ENCODE measurements at regions not wholly inside any gene's neighbourhood (a gene's known extent, or its start where the extent isn't known, plus 50 kb on each side); places are given as distances from the start of the nearest gene placed in this dataset.

DNA sequence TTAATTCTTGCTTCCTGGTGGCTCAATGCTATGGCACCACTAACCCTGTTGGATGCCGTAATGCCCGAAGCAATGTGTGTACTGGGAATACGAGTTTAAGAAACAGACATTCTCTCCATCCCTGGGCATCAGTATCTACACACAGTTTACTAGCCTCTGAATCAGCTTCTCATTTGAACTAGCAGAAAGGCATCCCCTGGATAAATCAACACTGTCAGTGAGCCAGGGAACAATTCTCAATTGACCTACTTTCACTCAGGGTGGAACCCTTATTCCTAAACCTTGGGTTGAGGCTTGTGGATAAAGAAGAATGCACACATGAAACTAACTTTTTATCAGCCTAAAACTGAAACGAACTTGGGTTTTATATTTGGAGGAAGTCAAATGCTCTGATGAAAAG lies 331.0 kb downstream of the GADD45G start:
- peaks cover 0 to 8% (median 2%) of the 10 kb centered on the region in 4 donors for H3K4me1 ChIP-seq
- H3K27ac ChIP-seq = peak overlapping the region in 2 of 4 donors; percentile 12 to 30
- TF ChIP-seq, protein P1, sequence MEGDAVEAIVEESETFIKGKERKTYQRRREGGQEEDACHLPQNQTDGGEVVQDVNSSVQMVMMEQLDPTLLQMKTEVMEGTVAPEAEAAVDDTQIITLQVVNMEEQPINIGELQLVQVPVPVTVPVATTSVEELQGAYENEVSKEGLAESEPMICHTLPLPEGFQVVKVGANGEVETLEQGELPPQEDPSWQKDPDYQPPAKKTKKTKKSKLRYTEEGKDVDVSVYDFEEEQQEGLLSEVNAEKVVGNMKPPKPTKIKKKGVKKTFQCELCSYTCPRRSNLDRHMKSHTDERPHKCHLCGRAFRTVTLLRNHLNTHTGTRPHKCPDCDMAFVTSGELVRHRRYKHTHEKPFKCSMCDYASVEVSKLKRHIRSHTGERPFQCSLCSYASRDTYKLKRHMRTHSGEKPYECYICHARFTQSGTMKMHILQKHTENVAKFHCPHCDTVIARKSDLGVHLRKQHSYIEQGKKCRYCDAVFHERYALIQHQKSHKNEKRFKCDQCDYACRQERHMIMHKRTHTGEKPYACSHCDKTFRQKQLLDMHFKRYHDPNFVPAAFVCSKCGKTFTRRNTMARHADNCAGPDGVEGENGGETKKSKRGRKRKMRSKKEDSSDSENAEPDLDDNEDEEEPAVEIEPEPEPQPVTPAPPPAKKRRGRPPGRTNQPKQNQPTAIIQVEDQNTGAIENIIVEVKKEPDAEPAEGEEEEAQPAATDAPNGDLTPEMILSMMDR (IDR thresholded peaks at IDR 0.05) = no peak
- TF ChIP-seq POLR2A (IDR thresholded peaks at IDR 0.05) (no peak), EP300 (IDR thresholded peaks at IDR 0.05; ENCODE audit: low read depth) (no peak), POLR2AphosphoS5 (IDR thresholded peaks at IDR 0.05) (no peak)
- H3K27me3 ChIP-seq = no peaks in the 10 kb centered on the region
- no peak overlapping the region for H3K4me3 ChIP-seq
- no peaks in the 10 kb centered on the region for H3K9me3 ChIP-seq
- 48 to 60% methylated on average over 2 to 4 of the region's 4 CpGs for WGBS, 2 donors (ENCODE audit: low coverage in 1 of 2)
- H3K36me3 ChIP-seq = no peaks in the 10 kb centered on the region
- intact Hi-C loops (cut with DNase I; ENCODE audit: low total_unique reads) (no loop called here), in situ Hi-C loops (cut with MboI; ENCODE audit: low pct_ligation_motif_present in 1 of 4, low pct_unique_long_range_greater_than_20kb in 1 of 4, low sequenced_read_pairs in 3 of 4) (no loop called here)
- DNase-seq = no peak

DNA sequence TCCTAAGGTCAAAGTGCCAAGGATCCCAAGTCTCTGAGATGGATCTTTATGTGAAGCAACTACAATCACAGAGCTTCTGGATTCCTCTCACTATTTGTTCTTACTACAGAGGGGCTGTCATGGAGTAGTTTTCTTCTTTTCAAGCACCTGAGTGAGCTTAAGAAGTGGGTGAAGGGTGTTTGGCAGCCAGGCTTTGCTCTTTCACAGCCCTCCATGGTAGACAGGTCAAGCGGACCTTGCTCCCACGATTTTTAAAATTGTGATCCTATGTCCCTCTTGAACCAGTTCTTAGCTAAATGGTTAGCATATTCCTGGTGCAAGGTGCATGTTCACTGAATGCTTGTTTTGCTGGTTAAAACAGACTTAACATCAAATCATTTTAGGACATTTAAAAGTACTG lies 332.2 kb downstream of the GADD45G start:
- H3K9me3 ChIP-seq = no peaks in the 10 kb centered on the region
- intact Hi-C loops (cut with DNase I; ENCODE audit: low total_unique reads) (no loop called here), in situ Hi-C loops (cut with MboI; ENCODE audit: low pct_ligation_motif_present in 1 of 4, low pct_unique_long_range_greater_than_20kb in 1 of 4, low sequenced_read_pairs in 3 of 4) (no loop called here)
- no peaks in the 10 kb centered on the region for H3K36me3 ChIP-seq
- no peak for DNase-seq
- WGBS, 2 donors (ENCODE audit: low coverage in 1 of 2) = 90% methylated on average over 2 of the region's 2 CpGs
- H3K27ac ChIP-seq = no peak overlapping the region
- no peaks in the 10 kb centered on the region for H3K27me3 ChIP-seq
- no peak overlapping the region for H3K4me3 ChIP-seq
- H3K4me1 ChIP-seq = peaks cover 0 to 12% (median 5%) of the 10 kb centered on the region in 4 donors
- TF ChIP-seq, protein P1 (IDR thresholded peaks at IDR 0.05) = no peak
- TF ChIP-seq POLR2A (IDR thresholded peaks at IDR 0.05) (no peak), POLR2AphosphoS5 (IDR thresholded peaks at IDR 0.05) (no peak), EP300 (IDR thresholded peaks at IDR 0.05; ENCODE audit: low read depth) (no peak)

DNA sequence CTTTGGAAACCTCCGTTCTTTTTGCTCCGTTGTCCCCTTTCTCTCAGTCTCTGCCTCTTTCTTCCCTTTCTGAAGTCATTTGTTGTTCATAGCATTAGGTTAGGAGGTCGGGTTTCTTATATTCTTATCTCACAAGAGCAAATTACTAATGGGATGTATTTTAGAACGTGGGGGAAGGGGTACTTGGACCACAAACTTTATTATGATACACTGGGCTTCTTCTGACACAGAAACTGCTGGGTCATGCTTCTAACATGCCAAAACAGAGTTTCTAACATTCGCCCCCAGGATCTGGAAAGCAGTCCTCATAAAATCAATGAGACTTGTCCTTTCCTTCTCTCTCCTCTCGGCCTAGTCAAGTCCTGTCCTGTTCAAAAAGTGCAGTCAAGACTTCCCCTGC lies 334.4 kb downstream of the GADD45G start:
- no peak for DNase-seq
- 75% methylated on average over 6 of the region's 6 CpGs; no CpG with 5 or more reads in 1 of the 2 donors for WGBS, 2 donors (ENCODE audit: low coverage in 1 of 2)
- TF ChIP-seq EP300 (IDR thresholded peaks at IDR 0.05; ENCODE audit: low read depth) (no peak), POLR2AphosphoS5 (IDR thresholded peaks at IDR 0.05) (no peak), POLR2A (IDR thresholded peaks at IDR 0.05) (no peak)
- TF ChIP-seq, protein P1 (IDR thresholded peaks at IDR 0.05) = no peak

DNA sequence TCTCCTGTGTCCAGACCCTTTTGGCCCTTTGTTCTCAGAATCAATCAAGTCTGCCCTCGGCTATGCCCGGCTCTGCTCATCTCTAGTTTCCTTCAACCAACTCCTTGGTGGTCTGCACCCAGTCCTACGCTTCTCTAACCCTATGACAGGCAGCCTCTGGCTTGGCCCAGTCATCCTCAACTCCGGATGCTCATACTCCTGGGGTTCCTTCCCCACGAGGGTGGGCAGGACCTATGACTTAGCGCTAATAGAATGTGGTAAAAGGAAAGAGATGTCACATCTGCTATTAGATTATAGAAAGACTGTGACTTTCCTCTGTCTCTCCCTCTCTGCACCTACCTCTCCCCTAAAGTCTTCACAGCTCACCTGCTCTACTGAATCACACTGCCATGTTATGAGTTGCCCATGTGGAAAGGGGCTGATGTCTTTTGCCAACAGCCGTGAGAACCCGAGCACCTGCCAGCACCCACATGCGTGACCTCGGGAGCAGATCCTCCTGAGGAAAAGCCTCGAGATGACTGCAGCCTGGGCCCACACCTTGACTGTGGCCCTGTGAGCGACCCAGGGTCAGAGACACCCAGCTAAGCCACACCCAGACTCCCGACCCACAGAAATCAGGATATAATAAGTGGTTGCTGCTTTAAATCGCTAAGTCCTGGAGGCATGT lies 334.9 kb downstream of the GADD45G start:
- Histone ChIP-seq H3K27me3 (no peaks in the 10 kb centered on the region), H3K4me3 (no peak overlapping the region), H3K9me3 (no peaks in the 10 kb centered on the region), H3K4me1 (peaks cover 5 to 17% (median 12%) of the 10 kb centered on the region in 4 donors), H3K36me3 (no peaks in the 10 kb centered on the region), H3K27ac (no peak overlapping the region)
- DNase-seq = no peak
- intact Hi-C loops (cut with DNase I; ENCODE audit: low total_unique reads) (loop anchor here (10.0 kb wide), 1 partner anchor 335 kb away; the partner anchor contains the start of gene GADD45G), in situ Hi-C loops (cut with MboI; ENCODE audit: low pct_ligation_motif_present in 1 of 4, low pct_unique_long_range_greater_than_20kb in 1 of 4, low sequenced_read_pairs in 3 of 4) (no loop called here)
- TF ChIP-seq POLR2AphosphoS5 (IDR thresholded peaks at IDR 0.05) (no peak), EP300 (IDR thresholded peaks at IDR 0.05; ENCODE audit: low read depth) (no peak), POLR2A (IDR thresholded peaks at IDR 0.05) (no peak)
- TF ChIP-seq, protein P1 (IDR thresholded peaks at IDR 0.05) = no peak
- WGBS, 2 donors (ENCODE audit: low coverage in 1 of 2) = 87 to 98% methylated on average over 9 to 14 of the region's 14 CpGs

More for the DNA sequence above, 334.4 kb downstream of the GADD45G start:
- H3K36me3 ChIP-seq = no peaks in the 10 kb centered on the region
- peaks cover 5 to 17% (median 12%) of the 10 kb centered on the region in 4 donors for H3K4me1 ChIP-seq
- H3K9me3 ChIP-seq = no peaks in the 10 kb centered on the region
- in situ Hi-C loops (cut with MboI; ENCODE audit: low pct_ligation_motif_present in 1 of 4, low pct_unique_long_range_greater_than_20kb in 1 of 4, low sequenced_read_pairs in 3 of 4) (no loop called here), intact Hi-C loops (cut with DNase I; ENCODE audit: low total_unique reads) (no loop called here)
- no peak overlapping the region for H3K4me3 ChIP-seq
- H3K27ac ChIP-seq = no peak overlapping the region
- H3K27me3 ChIP-seq = no peaks in the 10 kb centered on the region
